ENCODE measurements at regions not wholly inside any gene's neighbourhood (a gene's known extent, or its start where the extent isn't known, plus 50 kb on each side); places are given as distances from the start of the nearest gene placed in this dataset.
"Not testable (repeated sequence)": the region's sequence is repeated elsewhere in the genome, so short reads cannot be mapped to it uniquely, and the experiment has no call there.

GRCh38 chr2:125172181-125172580 is 1147.1 kb downstream of the CNTNAP5 start:
- H3K4me3 Mint-ChIP-seq = no peak overlapping the region
- peaks cover 9% of the 10 kb centered on the region for H3K9me3 Mint-ChIP-seq
- H3K27me3 Mint-ChIP-seq = no peaks in the 10 kb centered on the region
- ChIA-PET POLR2A (no interaction called here), CTCF (no interaction called here)
- H3K27ac Mint-ChIP-seq = no peak overlapping the region
- no peaks in the 10 kb centered on the region for H3K4me1 Mint-ChIP-seq
- H3K36me3 Mint-ChIP-seq (ENCODE audit: low read depth) = no peaks in the 10 kb centered on the region
- DNase-seq = no peak

DNA sequence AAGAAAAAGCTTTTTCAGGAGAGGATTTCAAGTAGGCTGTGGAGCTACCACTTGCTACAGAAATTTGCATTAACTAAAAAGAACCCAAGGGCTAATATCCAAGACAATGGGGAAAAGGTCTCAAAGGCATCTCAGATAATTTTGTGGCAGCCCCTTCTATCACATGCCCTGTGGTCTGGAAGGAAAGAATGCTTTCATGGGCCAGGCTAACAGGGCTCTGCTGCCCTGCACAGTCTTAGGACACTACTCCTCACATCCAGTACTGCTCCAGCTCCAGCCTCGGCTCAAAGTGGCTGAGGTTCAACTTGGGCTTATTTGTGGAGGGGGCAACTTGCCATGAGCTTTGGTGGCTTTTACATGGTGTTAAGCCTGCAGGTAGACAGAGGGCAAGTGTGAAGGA is 1150.3 kb downstream of the CNTNAP5 start:
- no peak overlapping the region for H3K27ac Mint-ChIP-seq
- no peak for DNase-seq
- no peaks in the 10 kb centered on the region for H3K36me3 Mint-ChIP-seq (ENCODE audit: low read depth)
- H3K27me3 Mint-ChIP-seq = no peaks in the 10 kb centered on the region
- H3K9me3 Mint-ChIP-seq = peaks cover 9% of the 10 kb centered on the region
- POLR2A ChIA-PET = no interaction called here
- no peak overlapping the region for H3K4me3 Mint-ChIP-seq
- no peaks in the 10 kb centered on the region for H3K4me1 Mint-ChIP-seq
- CTCF ChIA-PET = no interaction called here

DNA sequence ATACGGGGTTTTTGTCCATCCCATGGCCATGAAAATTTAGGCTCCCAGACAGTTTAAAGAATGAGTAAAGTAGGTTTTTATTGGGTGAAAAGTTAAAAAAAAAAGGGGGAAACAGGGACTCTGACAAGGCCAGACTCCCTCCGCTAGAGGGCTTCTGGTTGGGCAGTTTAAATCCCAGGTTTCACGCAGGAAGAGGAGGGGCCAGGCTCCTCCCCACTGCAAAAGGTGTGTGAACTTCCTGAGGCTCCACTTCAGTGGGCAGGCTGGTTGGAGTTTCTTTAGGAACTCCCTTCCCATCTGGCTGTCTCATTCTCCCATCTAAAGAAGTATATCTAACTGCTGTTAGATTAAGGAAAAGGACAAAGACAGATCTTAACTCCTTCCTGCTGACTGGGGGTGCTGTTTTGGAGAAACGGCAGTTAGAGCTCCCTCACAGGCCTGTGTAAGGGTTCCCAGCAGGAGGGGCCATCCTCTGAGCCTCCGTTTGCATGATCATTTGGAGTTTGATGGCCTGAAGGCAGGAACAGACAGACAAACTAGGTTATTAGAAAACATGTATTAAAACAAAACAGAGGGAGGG is 1160.7 kb downstream of the CNTNAP5 start:
- H3K4me1 Mint-ChIP-seq = no peaks in the 10 kb centered on the region
- no peak for DNase-seq
- peaks cover 7% of the 10 kb centered on the region for H3K9me3 Mint-ChIP-seq
- H3K4me3 Mint-ChIP-seq = no peak overlapping the region
- ChIA-PET POLR2A (no interaction called here), CTCF (no interaction called here)
- H3K27me3 Mint-ChIP-seq = no peaks in the 10 kb centered on the region
- H3K36me3 Mint-ChIP-seq (ENCODE audit: low read depth) = no peaks in the 10 kb centered on the region
- H3K27ac Mint-ChIP-seq = no peak overlapping the region

DNA sequence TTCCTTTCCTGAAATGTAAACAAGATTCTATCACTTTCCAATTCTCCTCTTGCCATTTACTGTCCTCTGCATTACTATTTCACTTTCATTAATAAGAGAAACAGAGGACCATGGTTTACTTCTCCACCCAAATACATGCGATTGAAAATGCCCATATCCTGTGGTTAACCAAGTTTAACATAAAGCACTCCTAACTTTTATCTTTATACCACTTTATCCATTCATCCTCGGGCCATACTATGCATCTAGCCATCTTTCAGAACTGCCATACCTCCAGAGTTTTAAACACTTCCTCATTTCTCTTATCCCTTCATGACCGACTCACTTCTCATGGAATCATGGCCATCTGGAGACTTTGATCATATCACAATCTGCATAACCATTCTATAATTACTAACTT is 1182.3 kb downstream of the CNTNAP5 start:
- peaks cover 18% of the 10 kb centered on the region for H3K9me3 Mint-ChIP-seq
- POLR2A ChIA-PET = no interaction called here

GRCh38 chr2:125216321-125216720 is 1191.2 kb downstream of the CNTNAP5 start:
- DNase-seq = no peak
- H3K27me3 Mint-ChIP-seq = no peaks in the 10 kb centered on the region
- H3K4me3 Mint-ChIP-seq = no peak overlapping the region
- peaks cover 19% of the 10 kb centered on the region for H3K9me3 Mint-ChIP-seq
- CTCF ChIA-PET = no interaction called here
- H3K4me1 Mint-ChIP-seq = no peaks in the 10 kb centered on the region
- POLR2A ChIA-PET = no interaction called here
- no peak overlapping the region for H3K27ac Mint-ChIP-seq
- H3K36me3 Mint-ChIP-seq (ENCODE audit: low read depth) = no peaks in the 10 kb centered on the region

More for the DNA sequence above, 1182.3 kb downstream of the CNTNAP5 start:
- Mint-ChIP-seq H3K4me1 (no peaks in the 10 kb centered on the region), H3K4me3 (no peak overlapping the region), H3K27ac (no peak overlapping the region), H3K36me3 (ENCODE audit: low read depth) (no peaks in the 10 kb centered on the region), H3K27me3 (no peaks in the 10 kb centered on the region)
- CTCF ChIA-PET = no interaction called here
- DNase-seq = no peak

GRCh38 chr2:125224188-125224587 is 1199.1 kb downstream of the CNTNAP5 start:
- ChIA-PET POLR2A (no interaction called here), CTCF (no interaction called here)
- Mint-ChIP-seq H3K4me1 (no peaks in the 10 kb centered on the region), H3K4me3 (no peak overlapping the region), H3K36me3 (ENCODE audit: low read depth) (no peaks in the 10 kb centered on the region), H3K9me3 (peaks cover 6% of the 10 kb centered on the region), H3K27me3 (no peaks in the 10 kb centered on the region), H3K27ac (no peak overlapping the region)
- no peak for DNase-seq

DNA sequence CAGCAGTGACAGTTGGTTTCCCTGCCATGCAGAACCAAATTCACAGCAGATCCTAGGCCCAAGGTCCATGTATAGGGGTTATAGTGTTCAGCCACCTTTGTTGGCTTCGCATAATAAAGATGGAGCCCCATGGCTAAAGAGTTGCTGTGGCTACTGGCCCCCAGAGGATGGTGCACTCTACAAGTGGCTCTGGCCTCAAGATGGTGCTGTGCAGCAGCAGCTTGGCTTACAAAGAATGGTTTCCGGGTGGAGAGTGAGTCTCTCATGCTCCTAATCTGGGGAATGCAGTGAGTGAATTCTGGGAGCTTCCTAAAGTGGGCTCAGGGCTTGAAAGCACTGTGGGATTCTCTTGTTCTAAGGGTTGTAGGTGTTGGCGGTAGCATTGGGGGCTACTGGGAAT is 1199.7 kb downstream of the CNTNAP5 start:
- Mint-ChIP-seq H3K27ac (no peak overlapping the region), H3K27me3 (no peaks in the 10 kb centered on the region), H3K4me1 (no peaks in the 10 kb centered on the region), H3K9me3 (peaks cover 6% of the 10 kb centered on the region), H3K36me3 (ENCODE audit: low read depth) (no peaks in the 10 kb centered on the region), H3K4me3 (no peak overlapping the region)
- ChIA-PET POLR2A (no interaction called here), CTCF (no interaction called here)
- no peak for DNase-seq

GRCh38 chr2:125227843-125228392 is 1202.8 kb downstream of the CNTNAP5 start:
- H3K4me3 Mint-ChIP-seq = no peak overlapping the region
- CTCF ChIA-PET = no interaction called here

GRCh38 chr2:125240870-125241269 is 1215.8 kb downstream of the CNTNAP5 start:
- Mint-ChIP-seq H3K27me3 (no peaks in the 10 kb centered on the region), H3K36me3 (ENCODE audit: low read depth) (no peaks in the 10 kb centered on the region), H3K27ac (no peak overlapping the region), H3K4me1 (no peaks in the 10 kb centered on the region), H3K9me3 (peaks cover 7% of the 10 kb centered on the region), H3K4me3 (no peak overlapping the region)
- ChIA-PET CTCF (no interaction called here), POLR2A (no interaction called here)
- no peak for DNase-seq

More at GRCh38 chr2:125227843-125228392, 1202.8 kb downstream of the CNTNAP5 start:
- H3K9me3 Mint-ChIP-seq = peaks cover 7% of the 10 kb centered on the region
- no peak for DNase-seq
- H3K36me3 Mint-ChIP-seq (ENCODE audit: low read depth) = no peaks in the 10 kb centered on the region
- no peaks in the 10 kb centered on the region for H3K27me3 Mint-ChIP-seq
- no peak overlapping the region for H3K27ac Mint-ChIP-seq
- H3K4me1 Mint-ChIP-seq = no peaks in the 10 kb centered on the region
- POLR2A ChIA-PET = no interaction called here

- H3K27ac Mint-ChIP-seq = no peak overlapping the region
- H3K9me3 Mint-ChIP-seq = peaks cover 9% of the 10 kb centered on the region
- H3K4me3 Mint-ChIP-seq = no peak overlapping the region
- no peaks in the 10 kb centered on the region for H3K27me3 Mint-ChIP-seq
- POLR2A ChIA-PET = no interaction called here
- H3K4me1 Mint-ChIP-seq = no peaks in the 10 kb centered on the region
- H3K36me3 Mint-ChIP-seq (ENCODE audit: low read depth) = no peaks in the 10 kb centered on the region
- DNase-seq = no peak
- CTCF ChIA-PET = no interaction called here
These were observed 1218.0 kb downstream of the CNTNAP5 start for GRCh38 chr2:125243074-125243473.

GRCh38 chr2:125254010-125254409 is 1228.9 kb downstream of the CNTNAP5 start:
- ChIA-PET POLR2A (no interaction called here), CTCF (no interaction called here)
- no peak overlapping the region for H3K27ac Mint-ChIP-seq
- no peaks in the 10 kb centered on the region for H3K9me3 Mint-ChIP-seq
- H3K27me3 Mint-ChIP-seq = no peaks in the 10 kb centered on the region
- H3K36me3 Mint-ChIP-seq (ENCODE audit: low read depth) = no peaks in the 10 kb centered on the region
- DNase-seq = no peak
- H3K4me3 Mint-ChIP-seq = no peak overlapping the region
- H3K4me1 Mint-ChIP-seq = no peaks in the 10 kb centered on the region

DNA sequence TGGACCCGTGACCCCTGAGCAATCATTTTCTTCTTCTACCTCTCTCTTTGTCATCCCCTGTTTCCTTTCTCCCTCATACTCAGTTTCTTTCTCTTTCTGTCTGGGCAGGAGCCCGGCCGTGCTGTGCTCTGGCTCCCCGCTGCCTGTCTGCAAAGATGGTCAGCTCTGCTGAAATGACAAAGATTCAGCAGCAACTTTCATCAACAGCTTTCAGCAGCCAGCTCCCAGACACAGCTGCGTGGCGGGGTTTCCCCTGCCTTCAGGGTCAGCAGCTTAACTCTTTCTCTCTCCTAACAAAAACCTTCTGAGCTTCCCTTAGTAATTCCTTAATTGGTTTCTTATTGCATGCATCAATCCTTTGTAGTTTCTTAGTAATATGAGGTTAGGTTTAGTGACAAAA is 1234.4 kb downstream of the CNTNAP5 start:
- H3K36me3 Mint-ChIP-seq (ENCODE audit: low read depth) = no peaks in the 10 kb centered on the region
- no peak for DNase-seq
- no peak overlapping the region for H3K4me3 Mint-ChIP-seq
- ChIA-PET CTCF (no interaction called here), POLR2A (no interaction called here)
- no peaks in the 10 kb centered on the region for H3K4me1 Mint-ChIP-seq
- H3K27ac Mint-ChIP-seq = no peak overlapping the region
- H3K27me3 Mint-ChIP-seq = no peaks in the 10 kb centered on the region
- H3K9me3 Mint-ChIP-seq = peaks cover 5% of the 10 kb centered on the region

GRCh38 chr2:125260366-125260930 is 1235.4 kb downstream of the CNTNAP5 start:
- DNase-seq; H3K36me3 Mint-ChIP-seq (ENCODE audit: low read depth); H3K27me3 Mint-ChIP-seq; H3K4me3 Mint-ChIP-seq; POLR2A ChIA-PET; CTCF ChIA-PET; H3K4me1 Mint-ChIP-seq; H3K9me3 Mint-ChIP-seq; H3K27ac Mint-ChIP-seq: not testable (repeated sequence)

GRCh38 chr2:125264453-125264852 is 1239.4 kb downstream of the CNTNAP5 start:
- peaks cover 5% of the 10 kb centered on the region for H3K9me3 Mint-ChIP-seq
- no peak overlapping the region for H3K4me3 Mint-ChIP-seq
- no peaks in the 10 kb centered on the region for H3K27me3 Mint-ChIP-seq
- H3K4me1 Mint-ChIP-seq = no peaks in the 10 kb centered on the region
- DNase-seq = no peak
- CTCF ChIA-PET = no interaction called here
- POLR2A ChIA-PET = no interaction called here
- no peak overlapping the region for H3K27ac Mint-ChIP-seq
- no peaks in the 10 kb centered on the region for H3K36me3 Mint-ChIP-seq (ENCODE audit: low read depth)
